ENCODE measurements at regions not wholly inside any gene's neighbourhood (a gene's known extent, or its start where the extent isn't known, plus 50 kb on each side); places are given as distances from the start of the nearest gene placed in this dataset.
"Not testable (repeated sequence)": the region's sequence is repeated elsewhere in the genome, so short reads cannot be mapped to it uniquely, and the experiment has no call there.

- peaks cover 5% of the 10 kb centered on the region for H3K4me1 ChIP-seq (ENCODE audit: insufficient read depth, low read length)
- no peak overlapping the region for H3K4me3 ChIP-seq (ENCODE audit: low read depth in 1 of 2, low read length in 2 of 2)
- no peaks in the 10 kb centered on the region for H3K36me3 ChIP-seq (ENCODE audit: insufficient read depth, low read length)
- no peak overlapping the region for H3K9ac ChIP-seq (ENCODE audit: low read length)
- H3K27ac ChIP-seq (ENCODE audit: low read depth, low read length) = no peak overlapping the region
- no peaks in the 10 kb centered on the region for H3K9me3 ChIP-seq (ENCODE audit: low read length)
- H3K27me3 ChIP-seq (ENCODE audit: control insufficient read depth in 1 of 2, insufficient read depth in 2 of 2, low read length in 2 of 2) = no peaks in the 10 kb centered on the region
Observed at GRCh38 chr7:42550706-42551470, 313.9 kb upstream of the GLI3 start.

GRCh38 chr7:42549866-42550485 is 313.0 kb upstream of the GLI3 start:
- H3K36me3 ChIP-seq (ENCODE audit: insufficient read depth, low read length) = no peaks in the 10 kb centered on the region
- no peaks in the 10 kb centered on the region for H3K27me3 ChIP-seq (ENCODE audit: control insufficient read depth in 1 of 2, insufficient read depth in 2 of 2, low read length in 2 of 2)
- no peak overlapping the region for H3K9ac ChIP-seq (ENCODE audit: low read length)
- H3K4me3 ChIP-seq (ENCODE audit: low read depth in 1 of 2, low read length in 2 of 2) = no peak overlapping the region
- H3K27ac ChIP-seq (ENCODE audit: low read depth, low read length) = no peak overlapping the region
- no peaks in the 10 kb centered on the region for H3K9me3 ChIP-seq (ENCODE audit: low read length)
- peaks cover 5% of the 10 kb centered on the region for H3K4me1 ChIP-seq (ENCODE audit: insufficient read depth, low read length)

- Histone ChIP-seq H3K4me1 (ENCODE audit: insufficient read depth, low read length) (peaks cover 5% of the 10 kb centered on the region), H3K27me3 (ENCODE audit: control insufficient read depth in 1 of 2, insufficient read depth in 2 of 2, low read length in 2 of 2) (no peaks in the 10 kb centered on the region), H3K4me3 (ENCODE audit: low read depth in 1 of 2, low read length in 2 of 2) (no peak overlapping the region), H3K9me3 (ENCODE audit: low read length) (no peaks in the 10 kb centered on the region), H3K36me3 (ENCODE audit: insufficient read depth, low read length) (no peaks in the 10 kb centered on the region), H3K9ac (ENCODE audit: low read length) (no peak overlapping the region), H3K27ac (ENCODE audit: low read depth, low read length) (no peak overlapping the region)
Observed at GRCh38 chr7:42548816-42549611, 312.0 kb upstream of the GLI3 start.

GRCh38 chr7:42545049-42545724 is 308.2 kb upstream of the GLI3 start:
- H3K27me3 ChIP-seq (ENCODE audit: control insufficient read depth in 1 of 2, insufficient read depth in 2 of 2, low read length in 2 of 2) = no peaks in the 10 kb centered on the region
- no peaks in the 10 kb centered on the region for H3K36me3 ChIP-seq (ENCODE audit: insufficient read depth, low read length)
- no peak overlapping the region for H3K4me3 ChIP-seq (ENCODE audit: low read depth in 1 of 2, low read length in 2 of 2)
- no peaks in the 10 kb centered on the region for H3K4me1 ChIP-seq (ENCODE audit: insufficient read depth, low read length)
- no peak overlapping the region for H3K9ac ChIP-seq (ENCODE audit: low read length)
- H3K9me3 ChIP-seq (ENCODE audit: low read length) = no peaks in the 10 kb centered on the region
- no peak overlapping the region for H3K27ac ChIP-seq (ENCODE audit: low read depth, low read length)

- Histone ChIP-seq H3K27me3 (ENCODE audit: control insufficient read depth in 1 of 2, insufficient read depth in 2 of 2, low read length in 2 of 2) (no peaks in the 10 kb centered on the region), H3K4me3 (ENCODE audit: low read depth in 1 of 2, low read length in 2 of 2) (no peak overlapping the region), H3K36me3 (ENCODE audit: insufficient read depth, low read length) (no peaks in the 10 kb centered on the region), H3K9me3 (ENCODE audit: low read length) (no peaks in the 10 kb centered on the region), H3K4me1 (ENCODE audit: insufficient read depth, low read length) (no peaks in the 10 kb centered on the region), H3K27ac (ENCODE audit: low read depth, low read length) (no peak overlapping the region), H3K9ac (ENCODE audit: low read length) (no peak overlapping the region)
Observed at GRCh38 chr7:42543953-42544352, 306.9 kb upstream of the GLI3 start.

GRCh38 chr7:42542446-42542845 is 305.4 kb upstream of the GLI3 start:
- H3K4me1 ChIP-seq (ENCODE audit: insufficient read depth, low read length) = not testable (repeated sequence)

GRCh38 chr7:42534441-42534840 is 297.4 kb upstream of the GLI3 start:
- Histone ChIP-seq H3K27ac (ENCODE audit: low read depth, low read length) (no peak overlapping the region), H3K27me3 (ENCODE audit: control insufficient read depth in 1 of 2, insufficient read depth in 2 of 2, low read length in 2 of 2) (no peaks in the 10 kb centered on the region), H3K36me3 (ENCODE audit: insufficient read depth, low read length) (no peaks in the 10 kb centered on the region), H3K4me3 (ENCODE audit: low read depth in 1 of 2, low read length in 2 of 2) (no peak overlapping the region), H3K4me1 (ENCODE audit: insufficient read depth, low read length) (no peaks in the 10 kb centered on the region), H3K9ac (ENCODE audit: low read length) (no peak overlapping the region), H3K9me3 (ENCODE audit: low read length) (no peaks in the 10 kb centered on the region)

More at GRCh38 chr7:42542446-42542845, 305.4 kb upstream of the GLI3 start:
- not testable (repeated sequence) for H3K9ac ChIP-seq (ENCODE audit: low read length); H3K9me3 ChIP-seq (ENCODE audit: low read length); H3K27ac ChIP-seq (ENCODE audit: low read depth, low read length); H3K27me3 ChIP-seq (ENCODE audit: control insufficient read depth in 1 of 2, insufficient read depth in 2 of 2, low read length in 2 of 2); H3K4me3 ChIP-seq (ENCODE audit: low read depth in 1 of 2, low read length in 2 of 2); H3K36me3 ChIP-seq (ENCODE audit: insufficient read depth, low read length)

- Histone ChIP-seq H3K9ac (ENCODE audit: low read length) (no peak overlapping the region), H3K36me3 (ENCODE audit: insufficient read depth, low read length) (no peaks in the 10 kb centered on the region), H3K27me3 (ENCODE audit: control insufficient read depth in 1 of 2, insufficient read depth in 2 of 2, low read length in 2 of 2) (no peaks in the 10 kb centered on the region), H3K27ac (ENCODE audit: low read depth, low read length) (no peak overlapping the region), H3K4me1 (ENCODE audit: insufficient read depth, low read length) (peaks cover 7% of the 10 kb centered on the region), H3K9me3 (ENCODE audit: low read length) (peaks cover 6% of the 10 kb centered on the region), H3K4me3 (ENCODE audit: low read depth in 1 of 2, low read length in 2 of 2) (no peak overlapping the region)
Observed at GRCh38 chr7:42527004-42527403, 290.0 kb upstream of the GLI3 start.

- no peak overlapping the region for H3K4me3 ChIP-seq (ENCODE audit: low read depth in 1 of 2, low read length in 2 of 2)
- H3K27me3 ChIP-seq (ENCODE audit: control insufficient read depth in 1 of 2, insufficient read depth in 2 of 2, low read length in 2 of 2) = no peaks in the 10 kb centered on the region
- H3K4me1 ChIP-seq (ENCODE audit: insufficient read depth, low read length) = peaks cover 3% of the 10 kb centered on the region
- H3K27ac ChIP-seq (ENCODE audit: low read depth, low read length) = no peak overlapping the region
- no peaks in the 10 kb centered on the region for H3K36me3 ChIP-seq (ENCODE audit: insufficient read depth, low read length)
- no peak overlapping the region for H3K9ac ChIP-seq (ENCODE audit: low read length)
- H3K9me3 ChIP-seq (ENCODE audit: low read length) = peaks cover 6% of the 10 kb centered on the region
Observed at GRCh38 chr7:42522227-42522991, 285.4 kb upstream of the GLI3 start.

GRCh38 chr7:42511027-42511426 is 274.0 kb upstream of the GLI3 start:
- no peak overlapping the region for H3K9ac ChIP-seq (ENCODE audit: low read length)
- no peaks in the 10 kb centered on the region for H3K27me3 ChIP-seq (ENCODE audit: control insufficient read depth in 1 of 2, insufficient read depth in 2 of 2, low read length in 2 of 2)
- no peak overlapping the region for H3K4me3 ChIP-seq (ENCODE audit: low read depth in 1 of 2, low read length in 2 of 2)
- no peaks in the 10 kb centered on the region for H3K9me3 ChIP-seq (ENCODE audit: low read length)
- peaks cover 25% of the 10 kb centered on the region for H3K4me1 ChIP-seq (ENCODE audit: insufficient read depth, low read length)
- H3K36me3 ChIP-seq (ENCODE audit: insufficient read depth, low read length) = no peaks in the 10 kb centered on the region
- H3K27ac ChIP-seq (ENCODE audit: low read depth, low read length) = no peak overlapping the region
